Dermis blood vessel endothelial cell (primary cell): ENCODE measurements at regions not wholly inside any gene's neighbourhood (a gene's known extent, or its start where the extent isn't known, plus 50 kb on each side); places are given as distances from the start of the nearest gene placed in this dataset.

Experiments used
- DNase-seq: peaks from one replicate; pipeline ENCODE4 v3.0.0; 2010

- DNase-seq: no peak
These were observed 54.5 kb upstream of the PLXNA2 start for GRCh38 chr1:208298593-208299269.

GRCh38 chr1:208300084-208300770, 56.0 kb upstream of the PLXNA2 start:
- DNase-seq: no peak

- no peak for DNase-seq
These were observed 58.6 kb upstream of the PLXNA2 start for GRCh38 chr1:208302699-208303238.

- DNase-seq: no peak
These were observed 59.8 kb upstream of the PLXNA2 start for GRCh38 chr1:208303743-208304712.

GRCh38 chr1:208308221-208308620, 64.0 kb upstream of the PLXNA2 start:
- no peak for DNase-seq

GRCh38 chr1:208309771-208310170, 65.6 kb upstream of the PLXNA2 start:
- DNase-seq: no peak

- no peak for DNase-seq
These were observed 68.5 kb upstream of the PLXNA2 start for GRCh38 chr1:208312706-208313105.

GRCh38 chr1:208314431-208314830, 70.2 kb upstream of the PLXNA2 start:
- no peak for DNase-seq

GRCh38 chr1:208318150-208318734, 74.1 kb upstream of the PLXNA2 start:
- no peak for DNase-seq

GRCh38 chr1:208324005-208324404, 79.8 kb upstream of the PLXNA2 start:
- DNase-seq: no peak

- DNase-seq: no peak
These were observed 81.8 kb upstream of the PLXNA2 start for GRCh38 chr1:208326033-208326432.

GRCh38 chr1:208329300-208329699, 85.1 kb upstream of the PLXNA2 start:
- no peak for DNase-seq

- DNase-seq: no peak
These were observed 88.0 kb upstream of the PLXNA2 start for GRCh38 chr1:208332036-208332773.

GRCh38 chr1:208332774-208333126, 88.6 kb upstream of the PLXNA2 start:
- no peak for DNase-seq

GRCh38 chr1:208333676-208334075, 89.5 kb upstream of the PLXNA2 start:
- no peak for DNase-seq

- no peak for DNase-seq
These were observed 91.4 kb upstream of the PLXNA2 start for GRCh38 chr1:208335371-208336136.

- no peak for DNase-seq
These were observed 91.9 kb upstream of the PLXNA2 start for GRCh38 chr1:208336137-208336518.

- DNase-seq: no peak
These were observed 95.7 kb upstream of the PLXNA2 start for GRCh38 chr1:208339911-208340310.

GRCh38 chr1:208343226-208343625, 99.0 kb upstream of the PLXNA2 start:
- no peak for DNase-seq

GRCh38 chr1:208344202-208344857, 100.1 kb upstream of the PLXNA2 start:
- no peak for DNase-seq

- no peak for DNase-seq
These were observed 103.0 kb upstream of the PLXNA2 start for GRCh38 chr1:208347191-208347590.
